Loucy (cell line): ENCODE measurements at regions not wholly inside any gene's neighbourhood (a gene's known extent, or its start where the extent isn't known, plus 50 kb on each side); places are given as distances from the start of the nearest gene placed in this dataset.

Experiments used
- H2AFZ ChIP-seq: fragments of 200-600 bp; sonication (generic); 2 replicates; pipeline ENCODE4 v1.6.0; 2016; ENCODE audit warnings: antibody characterized with exemption, mild to moderate bottlenecking, low read length, moderate library complexity
- H3F3A ChIP-seq: fragments of 200-600 bp; 2 replicates; pipeline ENCODE4 v1.6.0; 2016; ENCODE audit warnings: antibody characterized with exemption, low read depth, mild to moderate bottlenecking
- H3K27me3 ChIP-seq: fragments of 200-600 bp; sonication (generic); 2 replicates; pipeline ENCODE4 v1.6.1; 2014; ENCODE audit warnings: low read length, mild to moderate bottlenecking; ENCODE audit not compliant: insufficient read depth, poor library complexity, severe bottlenecking
- H3K36me3 ChIP-seq: fragments of 200-600 bp; sonication (generic); 2 replicates; pipeline ENCODE4 v1.6.1; 2016; ENCODE audit warnings: low read length; ENCODE audit not compliant: insufficient read depth
- H3K4me1 ChIP-seq: fragments of 200-600 bp; sonication (generic); 2 replicates; pipeline ENCODE4 v1.5.1; 2014; ENCODE audit warnings: low read length, mild to moderate bottlenecking; ENCODE audit not compliant: insufficient read depth, poor library complexity, severe bottlenecking
- H3K4me2 ChIP-seq: fragments of 200-600 bp; sonication (generic); 2 replicates; pipeline ENCODE4 v1.6.0; 2014; ENCODE audit warnings: antibody characterized with exemption, low read length, low read depth, mild to moderate bottlenecking; ENCODE audit not compliant: poor library complexity, severe bottlenecking
- H3K4me3 ChIP-seq: fragments of 200-600 bp; sonication (generic); 2 replicates; pipeline ENCODE4 v1.5.1; 2014; ENCODE audit warnings: low read length, mild to moderate bottlenecking, mixed read lengths; ENCODE audit not compliant: poor library complexity, severe bottlenecking
- H3K79me2 ChIP-seq: fragments of 200-600 bp; sonication (generic); 2 replicates; pipeline ENCODE4 v1.6.1; 2014; ENCODE audit warnings: low read length; ENCODE audit not compliant: insufficient read depth
- H3K9ac ChIP-seq: fragments of 200-600 bp; sonication (generic); 2 replicates; pipeline ENCODE4 v1.6.0; 2014; ENCODE audit warnings: mild to moderate bottlenecking, low read depth, low read length, moderate library complexity; ENCODE audit not compliant: poor library complexity, severe bottlenecking
- H3K9me2 ChIP-seq: fragments of 200-600 bp; sonication (generic); replicated peaks from 2 replicates; pipeline ENCODE4 v1.6.1; 2016; ENCODE audit warnings: low read depth, low read length, mixed read lengths
- H3K9me3 ChIP-seq: fragments of 200-600 bp; sonication (generic); 2 replicates; pipeline ENCODE4 v1.6.1; 2014; ENCODE audit warnings: mild to moderate bottlenecking, antibody characterized with exemption, low read length, low read depth; ENCODE audit not compliant: insufficient read depth
- H4K20me1 ChIP-seq: fragments of 200-600 bp; sonication (generic); 2 replicates; pipeline ENCODE4 v1.6.0; 2014; ENCODE audit warnings: antibody characterized with exemption, low read length, mild to moderate bottlenecking; ENCODE audit not compliant: insufficient read depth, poor library complexity, severe bottlenecking
- CTCF ChIP-seq: fragments of 200-600 bp; sonication (generic); conservative IDR thresholded peaks from 2 replicates; pipeline ENCODE4 v1.5.1; 2014; ENCODE audit warnings: mild to moderate bottlenecking, antibody characterized with exemption, low read length
- EZH2phosphoT487 ChIP-seq: fragments of 200-600 bp; IDR thresholded peaks from 2 replicates; pipeline ENCODE4 v1.6.1; 2018; ENCODE audit warnings: antibody characterized with exemption, mild to moderate bottlenecking, moderate library complexity, borderline replicate concordance

GRCh38 chr14:104263675-104264358 is 125.4 kb downstream of the KIF26A start:
- H3K4me1 ChIP-seq = no peaks in the 10 kb centered on the region
- H3K36me3 ChIP-seq = no peaks in the 10 kb centered on the region
- no peak overlapping the region for H2AFZ ChIP-seq
- H3K4me3 ChIP-seq = no peak overlapping the region
- no peaks in the 10 kb centered on the region for H3F3A ChIP-seq
- H3K9me2 ChIP-seq = no peaks in the 10 kb centered on the region
- H3K4me2 ChIP-seq = no peak overlapping the region
- H3K27me3 ChIP-seq = no peaks in the 10 kb centered on the region
- no peaks in the 10 kb centered on the region for H3K9me3 ChIP-seq
- no peaks in the 10 kb centered on the region for H4K20me1 ChIP-seq
- no peak for TF ChIP-seq EZH2phosphoT487
- no peak for TF ChIP-seq CTCF
- H3K9ac ChIP-seq = no peak overlapping the region
- no peaks in the 10 kb centered on the region for H3K79me2 ChIP-seq

DNA sequence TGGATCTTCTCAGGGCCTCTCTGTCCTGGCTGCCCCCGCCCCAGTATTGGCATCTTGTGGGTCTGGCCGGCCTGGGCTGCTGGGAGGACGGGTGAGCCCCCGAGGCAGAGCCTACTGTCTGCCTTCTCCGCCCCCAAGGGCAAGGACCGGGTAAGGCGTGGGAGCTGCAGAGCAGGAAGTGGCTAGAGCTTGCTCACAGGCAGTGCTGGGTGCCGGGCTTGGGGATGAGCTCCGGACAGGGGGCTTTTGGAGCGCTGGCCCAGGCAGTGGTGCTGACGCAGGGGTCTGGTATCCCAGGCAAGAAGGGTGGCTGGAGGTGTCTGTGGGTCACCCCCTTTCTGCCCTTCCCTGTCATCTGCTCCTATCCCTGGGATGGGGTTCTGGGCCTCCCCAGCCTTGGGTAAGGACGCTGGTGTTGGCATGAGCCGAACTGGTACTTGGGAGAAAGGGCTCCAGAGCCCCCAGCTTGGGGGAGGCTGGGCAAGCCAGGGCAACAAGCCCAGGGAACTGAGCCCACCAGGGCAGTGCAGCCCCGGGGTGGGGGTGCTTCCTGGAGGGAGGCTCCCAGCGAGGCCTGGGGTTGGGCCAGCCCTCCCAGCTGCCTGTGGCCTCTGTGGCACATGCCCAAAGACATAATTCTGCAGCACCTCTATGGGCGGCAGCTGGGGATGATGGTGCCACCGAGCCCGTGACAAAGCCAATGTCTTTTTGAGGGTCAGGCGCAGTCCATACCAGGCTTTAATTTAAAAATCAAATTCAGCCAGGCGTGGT is 126.3 kb downstream of the KIF26A start:
- Histone ChIP-seq H3K4me2 (no peak overlapping the region), H3K27me3 (no peaks in the 10 kb centered on the region), H3K36me3 (no peaks in the 10 kb centered on the region), H4K20me1 (no peaks in the 10 kb centered on the region), H3K4me1 (no peaks in the 10 kb centered on the region), H3K4me3 (no peak overlapping the region), H3K9ac (no peak overlapping the region), H2AFZ (no peak overlapping the region), H3K9me2 (no peaks in the 10 kb centered on the region), H3K79me2 (no peaks in the 10 kb centered on the region), H3F3A (no peaks in the 10 kb centered on the region), H3K9me3 (no peaks in the 10 kb centered on the region)
- no peak for TF ChIP-seq CTCF
- no peak for TF ChIP-seq EZH2phosphoT487

GRCh38 chr14:104265918-104266630 is 127.7 kb downstream of the KIF26A start:
- Histone ChIP-seq H2AFZ (no peak overlapping the region), H3F3A (no peaks in the 10 kb centered on the region), H3K79me2 (no peaks in the 10 kb centered on the region), H3K27me3 (no peaks in the 10 kb centered on the region), H3K4me1 (no peaks in the 10 kb centered on the region), H3K9me3 (no peaks in the 10 kb centered on the region), H4K20me1 (no peaks in the 10 kb centered on the region), H3K4me3 (no peak overlapping the region), H3K9me2 (no peaks in the 10 kb centered on the region), H3K9ac (no peak overlapping the region), H3K36me3 (no peaks in the 10 kb centered on the region), H3K4me2 (no peak overlapping the region)
- TF ChIP-seq EZH2phosphoT487 (no peak), CTCF (no peak)
